GM12891 (cell line): ENCODE measurements at regions not wholly inside any gene's neighbourhood (a gene's known extent, or its start where the extent isn't known, plus 50 kb on each side); places are given as distances from the start of the nearest gene placed in this dataset.

Experiments used
- PAX5 ChIP-seq: IDR thresholded peaks from 2 replicates; pipeline ENCODE4 v1.6.1; 2011; ENCODE audit warnings: low read length, moderate library complexity, mild to moderate bottlenecking; ENCODE audit not compliant: insufficient read depth, severe bottlenecking
- POLR2A ChIP-seq: IDR thresholded peaks from 2 replicates; pipeline ENCODE4 v1.6.1; 2011; ENCODE audit warnings: low read depth, low read length, control low read depth
- POLR2AphosphoS5 ChIP-seq: IDR thresholded peaks from 2 replicates; pipeline ENCODE4 v1.6.1; 2011; ENCODE audit warnings: low read depth, low read length, control low read depth
- POU2F2 ChIP-seq: IDR thresholded peaks from 2 replicates; pipeline ENCODE4 v1.6.1; 2011; ENCODE audit warnings: low read depth, mild to moderate bottlenecking, control low read depth, low read length, moderate library complexity
- TAF1 ChIP-seq: IDR thresholded peaks from 2 replicates; pipeline ENCODE4 v1.6.1; 2011; ENCODE audit warnings: low read depth, low read length, control low read depth

- no peak for TF ChIP-seq POLR2A
- no peak for TF ChIP-seq POLR2AphosphoS5
- no peak for TF ChIP-seq PAX5
- no peak for TF ChIP-seq TAF1
- TF ChIP-seq POU2F2 = no peak
Observed at GRCh38 chr6:50270415-50270814, 220.7 kb upstream of the DEFB112 start.
